HG03103 (cell line): ENCODE measurements at regions not wholly inside any gene's neighbourhood (a gene's known extent, or its start where the extent isn't known, plus 50 kb on each side); places are given as distances from the start of the nearest gene placed in this dataset.

Experiments
- ATAC-seq: cut with Tn5 transposase; IDR thresholded peaks from one replicate; pipeline ENCODE4 v1.9.1; 2021; ENCODE audit warnings: low read depth; ENCODE audit not compliant: unreplicated experiment

GRCh38 chr5:162474239-162474638, 406.7 kb downstream of the GABRG2 start:
- no peak for ATAC-seq

DNA sequence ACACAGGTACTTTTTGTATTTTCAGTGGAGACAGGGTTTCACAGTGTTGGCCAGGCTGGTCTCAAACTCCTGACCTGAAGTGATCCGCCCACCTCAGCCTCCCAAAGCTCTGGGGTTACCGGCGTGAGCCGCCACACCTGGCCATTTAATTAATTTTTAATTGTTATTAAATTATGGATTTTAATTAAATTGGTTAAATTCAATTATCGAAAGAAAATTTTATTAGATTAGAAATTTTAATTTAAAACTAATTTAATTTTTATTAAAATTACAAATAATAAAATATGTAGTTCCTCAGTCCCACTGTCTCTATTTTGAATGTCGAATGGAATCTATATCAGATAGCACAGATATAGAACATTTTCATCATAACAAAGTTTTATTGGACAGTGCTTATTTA, 416.5 kb downstream of the GABRG2 start:
- ATAC-seq, result no peak

DNA sequence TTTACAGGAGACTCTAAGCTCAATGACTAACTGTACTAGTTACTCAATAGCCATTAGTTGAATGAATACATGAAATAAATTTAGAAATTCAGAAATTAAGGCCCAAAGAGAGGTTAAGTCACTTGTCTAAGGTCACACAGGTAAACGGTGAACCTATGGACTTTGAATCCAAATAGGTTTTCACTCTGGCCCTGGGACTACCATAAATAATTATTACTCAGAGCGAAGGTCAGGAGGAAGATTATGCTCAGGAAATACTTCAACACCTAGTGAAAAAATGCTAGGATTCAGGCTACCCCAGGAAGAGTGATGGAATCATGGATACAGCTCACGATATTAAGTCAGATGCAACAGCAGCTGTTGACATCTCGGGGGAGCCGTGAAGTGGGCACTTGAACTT, 417.4 kb downstream of the GABRG2 start:
- no peak for ATAC-seq

GRCh38 chr5:162485666-162486292, 418.2 kb downstream of the GABRG2 start:
- ATAC-seq, result no peak

- ATAC-seq, result no peak
Observed at GRCh38 chr5:162487528-162488525, 420.3 kb downstream of the GABRG2 start.

- no peak for ATAC-seq
Observed at GRCh38 chr5:162496100-162496808, 428.7 kb downstream of the GABRG2 start.

DNA sequence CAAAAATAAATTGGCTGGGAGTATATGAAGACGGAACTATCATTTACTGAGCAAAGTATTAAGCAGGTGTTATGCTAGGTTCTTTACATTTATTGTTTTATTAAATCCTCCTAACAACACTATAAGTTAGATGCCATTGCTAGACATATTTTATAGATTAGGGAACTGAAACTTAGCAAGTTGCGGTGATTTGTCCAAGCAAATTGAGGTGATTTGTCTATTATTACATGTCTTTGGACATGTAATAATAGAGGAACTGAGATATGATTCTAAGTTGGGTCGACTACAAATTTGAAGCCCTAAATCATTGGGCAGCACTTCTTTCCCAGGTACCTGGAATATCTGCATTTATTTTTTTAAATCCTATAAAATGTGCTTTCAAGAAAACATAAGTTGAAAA, 429.9 kb downstream of the GABRG2 start:
- no peak for ATAC-seq

DNA sequence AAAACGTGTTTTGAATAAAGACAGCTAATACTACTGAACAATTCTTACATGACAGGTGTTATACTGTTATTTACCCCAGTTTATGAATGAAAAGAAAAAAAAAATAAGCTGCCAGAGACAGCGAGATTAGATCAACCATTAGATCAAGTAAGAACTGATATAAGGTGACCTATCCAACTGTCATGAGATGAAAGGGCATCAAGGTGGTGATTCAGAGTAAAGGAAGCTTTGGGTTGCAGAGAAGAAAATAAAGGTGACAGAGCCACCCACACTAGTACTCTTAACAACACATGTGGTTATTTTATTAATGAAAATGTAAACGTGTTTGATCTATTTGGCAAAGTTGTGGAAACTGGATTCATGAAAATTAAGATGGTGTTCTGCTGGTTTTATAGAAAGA, 435.2 kb downstream of the GABRG2 start:
- no peak for ATAC-seq

DNA sequence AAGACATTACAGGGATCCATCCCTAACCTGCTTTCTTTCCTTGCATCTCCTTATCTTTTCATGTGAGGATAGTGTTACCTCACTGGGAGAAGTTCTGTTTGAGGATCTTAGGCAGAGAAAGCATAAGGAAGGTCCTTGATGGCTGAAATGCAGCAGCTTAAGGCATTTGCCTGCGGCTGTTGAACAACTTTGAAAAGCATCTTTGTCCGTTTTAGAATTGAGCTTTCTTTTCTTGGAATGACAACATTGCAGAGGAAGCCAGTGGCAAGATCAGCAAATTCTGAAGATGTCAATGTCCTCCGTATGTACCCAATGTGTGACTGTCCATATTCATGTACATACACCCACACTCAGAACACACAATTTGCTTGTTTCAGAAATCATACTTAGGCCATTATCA, 436.2 kb downstream of the GABRG2 start:
- ATAC-seq, result no peak

GRCh38 chr5:162512935-162513565, 445.5 kb downstream of the GABRG2 start:
- no peak for ATAC-seq

- ATAC-seq, result no peak
Observed at GRCh38 chr5:162514116-162514515, 446.5 kb downstream of the GABRG2 start.

DNA sequence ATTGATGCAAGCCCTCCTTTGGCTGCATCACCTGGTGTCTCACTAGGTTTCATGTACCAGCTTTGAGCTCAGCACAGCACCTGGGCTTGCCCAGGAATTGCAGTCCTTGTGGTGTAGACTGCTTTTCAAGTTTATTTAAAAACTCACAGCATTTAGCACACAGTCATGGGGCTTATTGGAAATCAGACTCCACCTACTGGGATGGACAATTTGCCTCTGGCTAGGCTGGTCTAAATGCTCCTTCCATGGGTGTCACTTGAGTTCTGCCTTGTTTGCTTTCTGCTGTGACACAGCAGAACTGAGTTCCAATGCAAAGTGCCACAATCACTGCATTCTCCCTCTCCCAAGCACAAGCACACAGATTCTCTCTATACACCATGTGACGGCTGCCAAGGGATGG, 453.3 kb downstream of the GABRG2 start:
- no peak for ATAC-seq

DNA sequence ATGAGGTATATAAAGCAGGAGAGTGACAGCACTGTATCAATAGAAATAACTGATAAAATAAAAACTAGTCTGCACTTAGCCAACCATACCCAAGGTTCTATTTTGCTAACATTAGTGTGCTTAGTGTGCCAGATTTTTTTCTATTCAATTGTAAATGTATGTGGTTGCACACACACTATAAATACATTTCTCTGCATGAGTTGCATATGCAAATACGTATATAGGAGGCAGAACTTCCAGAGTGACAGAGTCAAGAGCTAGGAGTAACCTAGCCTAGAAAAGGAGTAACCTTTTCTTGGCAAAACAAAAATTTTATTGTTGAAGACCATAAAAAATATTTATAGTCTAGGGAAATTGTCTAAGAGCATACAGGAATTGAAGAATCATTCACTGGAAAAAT, 461.6 kb downstream of the GABRG2 start:
- ATAC-seq, result no peak

DNA sequence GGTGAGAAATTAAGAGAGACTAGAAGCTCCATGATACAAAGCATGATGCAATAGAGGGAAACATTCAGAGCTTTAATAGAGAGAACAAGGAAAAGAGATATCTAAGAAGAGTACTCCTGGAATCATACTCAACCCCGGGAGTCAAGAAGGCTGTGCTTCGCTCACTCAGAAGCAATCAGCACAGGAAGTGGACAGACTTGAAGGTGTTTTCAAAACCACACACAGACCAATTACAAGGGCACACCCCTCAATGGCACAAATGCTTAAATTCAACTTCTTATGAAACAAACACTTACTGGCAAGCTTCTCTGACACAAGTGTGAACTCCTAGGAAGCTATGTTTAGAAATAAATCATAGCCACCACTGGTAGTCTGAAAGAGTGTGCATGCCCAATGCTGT, 462.3 kb downstream of the GABRG2 start:
- ATAC-seq, result no peak

- no peak for ATAC-seq
Observed at GRCh38 chr5:162543437-162543836, 475.9 kb downstream of the GABRG2 start.

- ATAC-seq, result no peak
Observed at GRCh38 chr5:162544905-162545304, 477.3 kb downstream of the GABRG2 start.

DNA sequence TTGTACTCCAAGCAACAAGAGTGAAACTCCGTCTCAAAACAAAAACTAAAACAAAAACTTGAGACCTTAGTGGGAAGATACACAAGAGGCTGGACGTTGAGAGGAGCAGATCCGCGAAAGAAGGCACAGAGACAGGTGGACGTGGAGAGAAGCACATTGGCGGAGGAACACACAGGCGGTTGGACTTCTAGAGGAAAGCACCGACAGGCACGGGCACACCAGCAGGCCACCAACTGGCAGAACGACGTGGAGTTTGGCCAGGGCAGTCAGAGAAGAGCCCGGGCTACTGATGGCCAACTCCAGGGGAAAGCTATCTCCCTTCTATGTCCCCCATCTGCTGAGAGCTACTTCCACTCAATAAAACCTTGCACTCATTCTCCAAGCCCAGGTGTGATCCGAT, 482.7 kb downstream of the GABRG2 start:
- ATAC-seq, result no peak

DNA sequence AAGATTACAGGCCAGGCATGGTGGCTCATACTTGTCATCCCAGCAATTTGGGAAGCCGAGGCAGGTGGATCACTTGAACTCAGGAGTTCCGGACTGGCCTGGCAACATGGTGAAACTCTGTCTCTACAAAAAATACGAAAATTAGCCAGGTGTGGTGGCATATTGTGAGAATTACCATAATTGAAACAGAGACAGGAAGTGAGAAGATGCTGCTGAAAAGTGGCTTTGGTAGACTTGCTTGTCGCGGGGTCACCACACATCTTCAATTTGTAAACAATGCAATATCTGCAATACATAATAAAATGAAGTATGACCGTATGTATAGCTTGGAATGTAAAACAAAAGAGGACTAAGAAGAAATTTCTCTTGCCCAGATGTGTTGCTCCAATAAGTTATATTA, 490.5 kb downstream of the GABRG2 start:
- no peak for ATAC-seq

- ATAC-seq, result no peak
Observed at GRCh38 chr5:162567644-162568043, 500.1 kb downstream of the GABRG2 start.

GRCh38 chr5:162573758-162574157, 506.2 kb downstream of the GABRG2 start:
- ATAC-seq, result no peak

GRCh38 chr5:162591724-162592123, 524.2 kb downstream of the GABRG2 start:
- no peak for ATAC-seq
